Activated naive CD8-positive, alpha-beta T cell treated with anti-CD3 and anti-CD28 coated beads for 36 hours (primary cell): ENCODE measurements at regions not wholly inside any gene's neighbourhood (a gene's known extent, or its start where the extent isn't known, plus 50 kb on each side); places are given as distances from the start of the nearest gene placed in this dataset.

Source experiments
- DNase-seq: peaks from one replicate; pipeline ENCODE4 v3.0.0; 2021
- H3K27ac Mint-ChIP-seq: one replicate; pipeline ENCODE4 v1.8.0; 2022; ENCODE audit warnings: mild to moderate bottlenecking, moderate library complexity, mixed read lengths
- H3K27me3 Mint-ChIP-seq: one replicate; pipeline ENCODE4 v1.8.0; 2022; ENCODE audit warnings: mild to moderate bottlenecking, mixed read lengths
- H3K36me3 Mint-ChIP-seq: one replicate; pipeline ENCODE4 v1.8.0; 2021; ENCODE audit warnings: mild to moderate bottlenecking, mixed read lengths
- H3K4me1 Mint-ChIP-seq: one replicate; pipeline ENCODE4 v1.8.0; 2021; ENCODE audit warnings: mixed read lengths
- H3K4me3 Mint-ChIP-seq: one replicate; pipeline ENCODE4 v1.8.0; 2022; ENCODE audit warnings: mild to moderate bottlenecking, moderate library complexity, mixed read lengths
- H3K9me3 Mint-ChIP-seq: one replicate; pipeline ENCODE4 v1.8.0; 2022; ENCODE audit warnings: mixed read lengths

- no peak overlapping the region for H3K4me3 Mint-ChIP-seq
- H3K27ac Mint-ChIP-seq: no peak overlapping the region
- DNase-seq: no peak
- no peaks in the 10 kb centered on the region for H3K27me3 Mint-ChIP-seq
- no peaks in the 10 kb centered on the region for H3K4me1 Mint-ChIP-seq
- no peaks in the 10 kb centered on the region for H3K9me3 Mint-ChIP-seq
- no peaks in the 10 kb centered on the region for H3K36me3 Mint-ChIP-seq
Measured at GRCh38 chr5:2901511-2901910, 150.0 kb upstream of the IRX2 start.

- no peak overlapping the region for H3K4me3 Mint-ChIP-seq
- H3K4me1 Mint-ChIP-seq: no peaks in the 10 kb centered on the region
- H3K27me3 Mint-ChIP-seq: no peaks in the 10 kb centered on the region
- no peaks in the 10 kb centered on the region for H3K9me3 Mint-ChIP-seq
- H3K36me3 Mint-ChIP-seq: no peaks in the 10 kb centered on the region
- no peak overlapping the region for H3K27ac Mint-ChIP-seq
- no peak for DNase-seq
Measured at GRCh38 chr5:2901096-2901495, 149.6 kb upstream of the IRX2 start.

GRCh38 chr5:2900360-2900759 is 148.9 kb upstream of the IRX2 start:
- no peaks in the 10 kb centered on the region for H3K4me1 Mint-ChIP-seq
- no peaks in the 10 kb centered on the region for H3K36me3 Mint-ChIP-seq
- H3K27ac Mint-ChIP-seq: no peak overlapping the region
- H3K4me3 Mint-ChIP-seq: no peak overlapping the region
- H3K9me3 Mint-ChIP-seq: no peaks in the 10 kb centered on the region
- H3K27me3 Mint-ChIP-seq: no peaks in the 10 kb centered on the region
- DNase-seq: no peak

- H3K27ac Mint-ChIP-seq: no peak overlapping the region
- H3K27me3 Mint-ChIP-seq: no peaks in the 10 kb centered on the region
- no peak for DNase-seq
- H3K36me3 Mint-ChIP-seq: no peaks in the 10 kb centered on the region
- H3K9me3 Mint-ChIP-seq: no peaks in the 10 kb centered on the region
- H3K4me3 Mint-ChIP-seq: no peak overlapping the region
- H3K4me1 Mint-ChIP-seq: no peaks in the 10 kb centered on the region
Measured at GRCh38 chr5:2899311-2899710, 147.8 kb upstream of the IRX2 start.

- DNase-seq: no peak
- H3K4me3 Mint-ChIP-seq: no peak overlapping the region
- no peaks in the 10 kb centered on the region for H3K27me3 Mint-ChIP-seq
- no peaks in the 10 kb centered on the region for H3K9me3 Mint-ChIP-seq
- no peak overlapping the region for H3K27ac Mint-ChIP-seq
- no peaks in the 10 kb centered on the region for H3K4me1 Mint-ChIP-seq
- H3K36me3 Mint-ChIP-seq: no peaks in the 10 kb centered on the region
Measured at GRCh38 chr5:2898661-2899060, 147.2 kb upstream of the IRX2 start.

GRCh38 chr5:2897276-2897961 is 145.9 kb upstream of the IRX2 start:
- Mint-ChIP-seq H3K4me1 (no peaks in the 10 kb centered on the region), H3K36me3 (no peaks in the 10 kb centered on the region), H3K27me3 (no peaks in the 10 kb centered on the region), H3K4me3 (no peak overlapping the region), H3K9me3 (no peaks in the 10 kb centered on the region), H3K27ac (no peak overlapping the region)
- DNase-seq: no peak

- H3K4me1 Mint-ChIP-seq: no peaks in the 10 kb centered on the region
- no peaks in the 10 kb centered on the region for H3K9me3 Mint-ChIP-seq
- no peaks in the 10 kb centered on the region for H3K36me3 Mint-ChIP-seq
- DNase-seq: no peak
- no peaks in the 10 kb centered on the region for H3K27me3 Mint-ChIP-seq
- no peak overlapping the region for H3K4me3 Mint-ChIP-seq
- H3K27ac Mint-ChIP-seq: no peak overlapping the region
Measured at GRCh38 chr5:2896371-2897275, 145.1 kb upstream of the IRX2 start.

- Mint-ChIP-seq H3K27me3 (no peaks in the 10 kb centered on the region), H3K4me3 (no peak overlapping the region), H3K9me3 (no peaks in the 10 kb centered on the region)
Measured at GRCh38 chr5:2895876-2896275, 144.4 kb upstream of the IRX2 start.

GRCh38 chr5:2895196-2895595 is 143.7 kb upstream of the IRX2 start:
- Mint-ChIP-seq H3K9me3 (no peaks in the 10 kb centered on the region), H3K27ac (no peak overlapping the region), H3K36me3 (no peaks in the 10 kb centered on the region), H3K27me3 (no peaks in the 10 kb centered on the region), H3K4me3 (no peak overlapping the region), H3K4me1 (no peaks in the 10 kb centered on the region)
- DNase-seq: no peak

More at GRCh38 chr5:2895876-2896275, 144.4 kb upstream of the IRX2 start:
- H3K4me1 Mint-ChIP-seq: no peaks in the 10 kb centered on the region
- DNase-seq: no peak
- no peaks in the 10 kb centered on the region for H3K36me3 Mint-ChIP-seq
- no peak overlapping the region for H3K27ac Mint-ChIP-seq

- no peaks in the 10 kb centered on the region for H3K9me3 Mint-ChIP-seq
- H3K4me3 Mint-ChIP-seq: no peak overlapping the region
- no peak for DNase-seq
- H3K27me3 Mint-ChIP-seq: no peaks in the 10 kb centered on the region
- no peaks in the 10 kb centered on the region for H3K4me1 Mint-ChIP-seq
- H3K36me3 Mint-ChIP-seq: no peaks in the 10 kb centered on the region
- no peak overlapping the region for H3K27ac Mint-ChIP-seq
Measured at GRCh38 chr5:2894736-2895135, 143.3 kb upstream of the IRX2 start.

- no peaks in the 10 kb centered on the region for H3K9me3 Mint-ChIP-seq
- H3K36me3 Mint-ChIP-seq: no peaks in the 10 kb centered on the region
- DNase-seq: no peak
- H3K27me3 Mint-ChIP-seq: no peaks in the 10 kb centered on the region
- H3K4me3 Mint-ChIP-seq: no peak overlapping the region
- H3K4me1 Mint-ChIP-seq: no peaks in the 10 kb centered on the region
- H3K27ac Mint-ChIP-seq: no peak overlapping the region
Measured at GRCh38 chr5:2894316-2894715, 142.8 kb upstream of the IRX2 start.

- Mint-ChIP-seq H3K27me3 (no peaks in the 10 kb centered on the region), H3K4me3 (no peak overlapping the region), H3K27ac (no peak overlapping the region), H3K4me1 (no peaks in the 10 kb centered on the region), H3K9me3 (no peaks in the 10 kb centered on the region), H3K36me3 (no peaks in the 10 kb centered on the region)
- DNase-seq: no peak
Measured at GRCh38 chr5:2892466-2893000, 141.1 kb upstream of the IRX2 start.

GRCh38 chr5:2891781-2892180 is 140.3 kb upstream of the IRX2 start:
- Mint-ChIP-seq H3K27ac (no peak overlapping the region), H3K4me3 (no peak overlapping the region), H3K9me3 (no peaks in the 10 kb centered on the region), H3K36me3 (no peaks in the 10 kb centered on the region), H3K27me3 (no peaks in the 10 kb centered on the region), H3K4me1 (no peaks in the 10 kb centered on the region)
- DNase-seq: no peak

GRCh38 chr5:2890011-2890410 is 138.5 kb upstream of the IRX2 start:
- Mint-ChIP-seq H3K27ac (no peak overlapping the region), H3K27me3 (no peaks in the 10 kb centered on the region), H3K4me1 (no peaks in the 10 kb centered on the region), H3K9me3 (no peaks in the 10 kb centered on the region), H3K36me3 (no peaks in the 10 kb centered on the region), H3K4me3 (no peak overlapping the region)
- no peak for DNase-seq

- no peaks in the 10 kb centered on the region for H3K9me3 Mint-ChIP-seq
- no peak overlapping the region for H3K27ac Mint-ChIP-seq
- DNase-seq: no peak
- no peaks in the 10 kb centered on the region for H3K4me1 Mint-ChIP-seq
- no peaks in the 10 kb centered on the region for H3K27me3 Mint-ChIP-seq
- no peaks in the 10 kb centered on the region for H3K36me3 Mint-ChIP-seq
- no peak overlapping the region for H3K4me3 Mint-ChIP-seq
Measured at GRCh38 chr5:2888520-2889060, 137.1 kb upstream of the IRX2 start.
